ENCODE measurements at regions not wholly inside any gene's neighbourhood (a gene's known extent, or its start where the extent isn't known, plus 50 kb on each side); places are given as distances from the start of the nearest gene placed in this dataset.

- DNase-seq (ENCODE audit: low spot score): no peak
These were observed 938.5 kb downstream of the FSTL5 start for GRCh38 chr4:161225327-161225726.

GRCh38 chr4:161222889-161223288 is 940.9 kb downstream of the FSTL5 start:
- no peak for DNase-seq (ENCODE audit: low spot score)

- no peak for DNase-seq (ENCODE audit: low spot score)
These were observed 955.2 kb downstream of the FSTL5 start for GRCh38 chr4:161208564-161208963.

- DNase-seq (ENCODE audit: low spot score): no peak
These were observed 957.2 kb downstream of the FSTL5 start for GRCh38 chr4:161206528-161207080.

- no peak for DNase-seq (ENCODE audit: low spot score)
These were observed 959.9 kb downstream of the FSTL5 start for GRCh38 chr4:161203865-161204264.

GRCh38 chr4:161197912-161198311 is 965.9 kb downstream of the FSTL5 start:
- DNase-seq (ENCODE audit: low spot score): no peak

GRCh38 chr4:161197474-161197873 is 966.3 kb downstream of the FSTL5 start:
- DNase-seq (ENCODE audit: low spot score): no peak

GRCh38 chr4:161189286-161190134 is 974.3 kb downstream of the FSTL5 start:
- no peak for DNase-seq (ENCODE audit: low spot score)

- DNase-seq (ENCODE audit: low spot score): no peak
These were observed 975.2 kb downstream of the FSTL5 start for GRCh38 chr4:161188578-161188977.

GRCh38 chr4:161187569-161187968 is 976.2 kb downstream of the FSTL5 start:
- no peak for DNase-seq (ENCODE audit: low spot score)

- no peak for DNase-seq (ENCODE audit: low spot score)
These were observed 977.0 kb downstream of the FSTL5 start for GRCh38 chr4:161186750-161187149.

GRCh38 chr4:161186012-161186411 is 977.8 kb downstream of the FSTL5 start:
- no peak for DNase-seq (ENCODE audit: low spot score)

GRCh38 chr4:161183729-161184128 is 980.1 kb downstream of the FSTL5 start:
- no peak for DNase-seq (ENCODE audit: low spot score)

GRCh38 chr4:161182913-161183312 is 980.9 kb downstream of the FSTL5 start:
- DNase-seq (ENCODE audit: low spot score): no peak

- DNase-seq (ENCODE audit: low spot score): no peak
These were observed 985.5 kb downstream of the FSTL5 start for GRCh38 chr4:161178310-161178709.

GRCh38 chr4:161172396-161173026 is 991.3 kb downstream of the FSTL5 start:
- no peak for DNase-seq (ENCODE audit: low spot score)

- DNase-seq (ENCODE audit: low spot score): no peak
These were observed 996.3 kb downstream of the FSTL5 start for GRCh38 chr4:161167539-161167938.

- DNase-seq (ENCODE audit: low spot score): no peak
These were observed 1003.1 kb downstream of the FSTL5 start for GRCh38 chr4:161160718-161161117.

GRCh38 chr4:161148051-161148450 is 1015.7 kb downstream of the FSTL5 start:
- DNase-seq (ENCODE audit: low spot score): no peak

- DNase-seq (ENCODE audit: low spot score): no peak
These were observed 1020.4 kb downstream of the FSTL5 start for GRCh38 chr4:161143375-161143774.

- no peak for DNase-seq (ENCODE audit: low spot score)
These were observed 1029.0 kb downstream of the FSTL5 start for GRCh38 chr4:161134795-161135194.

GRCh38 chr4:161133586-161134276 is 1030.1 kb downstream of the FSTL5 start:
- DNase-seq (ENCODE audit: low spot score): no peak
